ENCODE measurements at regions not wholly inside any gene's neighbourhood (a gene's known extent, or its start where the extent isn't known, plus 50 kb on each side); places are given as distances from the start of the nearest gene placed in this dataset.

DNA sequence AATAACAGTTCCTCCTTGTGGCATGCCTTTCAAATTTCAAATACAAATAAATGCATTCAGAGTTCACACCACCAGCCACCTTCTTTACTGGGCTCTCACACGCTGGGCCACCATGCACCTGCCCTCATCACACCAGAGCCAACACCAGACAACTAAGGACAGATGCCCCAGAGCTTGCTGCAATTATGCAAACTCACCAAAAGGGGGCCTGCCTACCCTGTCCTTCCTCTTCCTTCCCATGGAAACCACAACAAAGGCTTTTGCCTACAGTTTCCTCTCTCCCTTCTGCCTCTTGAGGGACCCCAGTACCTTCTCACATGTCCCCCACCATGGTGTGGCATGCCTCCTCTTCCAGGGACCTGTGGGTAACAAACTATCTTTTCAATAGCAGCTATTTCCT, 1333.9 kb upstream of the TENM3 start:
- Histone ChIP-seq H3K4me1 (no peaks in the 10 kb centered on the region), H3K27ac (replicated peaks in 1 of 4) (no peak overlapping the region), H3K27me3 (no peaks in the 10 kb centered on the region), H3K9me3 (no peaks in the 10 kb centered on the region), H3K4me3 (no peak overlapping the region), H3K36me3 (no peaks in the 10 kb centered on the region)
- WGBS: 92% methylated on average over 1 of the region's 1 CpG
- intact Hi-C loops (cut with DNase I): no loop called here
- TF ChIP-seq, protein P1, sequence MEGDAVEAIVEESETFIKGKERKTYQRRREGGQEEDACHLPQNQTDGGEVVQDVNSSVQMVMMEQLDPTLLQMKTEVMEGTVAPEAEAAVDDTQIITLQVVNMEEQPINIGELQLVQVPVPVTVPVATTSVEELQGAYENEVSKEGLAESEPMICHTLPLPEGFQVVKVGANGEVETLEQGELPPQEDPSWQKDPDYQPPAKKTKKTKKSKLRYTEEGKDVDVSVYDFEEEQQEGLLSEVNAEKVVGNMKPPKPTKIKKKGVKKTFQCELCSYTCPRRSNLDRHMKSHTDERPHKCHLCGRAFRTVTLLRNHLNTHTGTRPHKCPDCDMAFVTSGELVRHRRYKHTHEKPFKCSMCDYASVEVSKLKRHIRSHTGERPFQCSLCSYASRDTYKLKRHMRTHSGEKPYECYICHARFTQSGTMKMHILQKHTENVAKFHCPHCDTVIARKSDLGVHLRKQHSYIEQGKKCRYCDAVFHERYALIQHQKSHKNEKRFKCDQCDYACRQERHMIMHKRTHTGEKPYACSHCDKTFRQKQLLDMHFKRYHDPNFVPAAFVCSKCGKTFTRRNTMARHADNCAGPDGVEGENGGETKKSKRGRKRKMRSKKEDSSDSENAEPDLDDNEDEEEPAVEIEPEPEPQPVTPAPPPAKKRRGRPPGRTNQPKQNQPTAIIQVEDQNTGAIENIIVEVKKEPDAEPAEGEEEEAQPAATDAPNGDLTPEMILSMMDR (IDR thresholded peaks at IDR 0.05): no peak
- TF ChIP-seq POLR2A (IDR thresholded peaks at IDR 0.05; ENCODE audit: low read depth): no peak
- DNase-seq (ENCODE audit: extremely low spot score): no peak

DNA sequence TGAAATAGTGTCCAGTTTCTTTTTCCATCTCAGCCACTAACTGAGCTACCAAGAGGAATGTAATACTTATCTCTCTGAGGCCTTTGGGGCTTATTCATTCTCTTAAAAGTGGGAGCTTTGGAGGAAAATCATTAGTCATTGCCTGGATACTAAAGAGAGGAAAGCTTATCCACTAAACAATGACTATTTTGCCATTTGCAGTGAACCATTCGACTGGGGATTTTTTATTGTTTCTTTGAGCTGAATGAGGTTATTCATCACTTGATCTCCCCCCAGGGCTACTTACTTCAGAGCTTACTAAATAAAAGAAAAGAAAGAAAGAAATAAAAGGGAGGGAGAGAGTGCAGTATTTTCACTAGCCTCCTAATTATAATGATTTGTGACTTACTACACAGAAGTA, 1329.5 kb upstream of the TENM3 start:
- DNase-seq (ENCODE audit: extremely low spot score): no peak
- no peaks in the 10 kb centered on the region for H3K9me3 ChIP-seq
- H3K27me3 ChIP-seq: no peaks in the 10 kb centered on the region
- intact Hi-C loops (cut with DNase I): no loop called here
- H3K27ac ChIP-seq (replicated peaks in 1 of 4): no peak overlapping the region
- H3K4me1 ChIP-seq: no peaks in the 10 kb centered on the region
- no peaks in the 10 kb centered on the region for H3K36me3 ChIP-seq
- H3K4me3 ChIP-seq: no peak overlapping the region
- WGBS: 53% methylated on average over 1 of the region's 1 CpG
- TF ChIP-seq EP300 (IDR thresholded peaks at IDR 0.05) (no peak), POLR2A (IDR thresholded peaks at IDR 0.05; ENCODE audit: low read depth) (no peak), POLR2AphosphoS5 (IDR thresholded peaks at IDR 0.05) (no peak)
- TF ChIP-seq, protein P1 (IDR thresholded peaks at IDR 0.05): no peak

DNA sequence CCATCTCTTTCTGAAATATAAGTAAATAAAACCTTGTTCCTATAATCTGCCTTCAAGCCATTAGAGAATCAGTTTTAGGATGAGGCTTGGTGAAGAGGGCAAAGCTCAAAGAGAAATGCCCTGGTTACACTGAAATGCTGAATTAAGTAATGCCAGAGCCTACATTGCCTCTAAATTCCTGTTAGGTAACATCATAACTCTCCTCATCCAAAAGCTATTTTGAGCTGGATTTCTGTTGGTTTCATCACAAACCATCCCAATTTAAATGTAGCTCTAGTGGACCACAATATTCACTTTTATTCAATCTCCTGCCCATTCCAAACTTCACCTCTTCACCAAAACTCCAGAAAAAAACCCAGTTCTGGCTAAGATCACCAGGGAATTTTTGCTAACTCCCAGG, 1319.7 kb upstream of the TENM3 start:
- Histone ChIP-seq H3K4me3 (no peak overlapping the region), H3K4me1 (no peaks in the 10 kb centered on the region), H3K27ac (replicated peaks in 1 of 4) (no peak overlapping the region), H3K36me3 (no peaks in the 10 kb centered on the region), H3K27me3 (no peaks in the 10 kb centered on the region), H3K9me3 (no peaks in the 10 kb centered on the region)
- intact Hi-C loops (cut with DNase I): no loop called here
- TF ChIP-seq POLR2AphosphoS5 (IDR thresholded peaks at IDR 0.05): no peak
- TF ChIP-seq, protein P1 (IDR thresholded peaks at IDR 0.05): no peak
- no peak for TF ChIP-seq EP300 (IDR thresholded peaks at IDR 0.05)
- TF ChIP-seq POLR2A (IDR thresholded peaks at IDR 0.05; ENCODE audit: low read depth): no peak
- no peak for DNase-seq (ENCODE audit: extremely low spot score)

DNA sequence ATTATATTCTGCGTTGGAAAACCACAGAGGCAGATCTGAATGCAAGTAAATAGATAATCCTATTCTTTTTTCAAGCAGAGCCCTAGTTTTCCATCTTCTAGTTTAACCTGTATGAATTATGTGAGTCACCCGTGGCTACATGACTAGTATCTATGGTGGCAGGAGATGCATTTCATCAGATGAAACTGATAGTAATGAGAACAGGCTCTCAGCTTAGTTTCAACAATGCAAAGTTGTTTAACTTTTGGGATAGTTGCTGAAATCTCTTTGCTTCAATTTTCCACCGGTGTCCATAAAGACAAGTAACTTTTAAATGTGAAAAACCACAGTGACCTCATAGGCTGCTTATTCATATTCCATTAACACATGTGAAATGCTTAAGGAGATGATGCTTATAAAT, 1317.4 kb upstream of the TENM3 start:
- no peak for TF ChIP-seq POLR2AphosphoS5 (IDR thresholded peaks at IDR 0.05)
- TF ChIP-seq POLR2A (IDR thresholded peaks at IDR 0.05; ENCODE audit: low read depth): no peak
- TF ChIP-seq, protein P1 (IDR thresholded peaks at IDR 0.05): no peak
- no peak for TF ChIP-seq EP300 (IDR thresholded peaks at IDR 0.05)
- H3K9me3 ChIP-seq: no peaks in the 10 kb centered on the region
- H3K27ac ChIP-seq (replicated peaks in 1 of 4): no peak overlapping the region
- intact Hi-C loops (cut with DNase I): no loop called here
- 84% methylated on average over 3 of the region's 3 CpGs for WGBS
- H3K4me3 ChIP-seq: no peak overlapping the region
- no peaks in the 10 kb centered on the region for H3K27me3 ChIP-seq
- no peak for DNase-seq (ENCODE audit: extremely low spot score)
- no peaks in the 10 kb centered on the region for H3K4me1 ChIP-seq
- no peaks in the 10 kb centered on the region for H3K36me3 ChIP-seq

DNA sequence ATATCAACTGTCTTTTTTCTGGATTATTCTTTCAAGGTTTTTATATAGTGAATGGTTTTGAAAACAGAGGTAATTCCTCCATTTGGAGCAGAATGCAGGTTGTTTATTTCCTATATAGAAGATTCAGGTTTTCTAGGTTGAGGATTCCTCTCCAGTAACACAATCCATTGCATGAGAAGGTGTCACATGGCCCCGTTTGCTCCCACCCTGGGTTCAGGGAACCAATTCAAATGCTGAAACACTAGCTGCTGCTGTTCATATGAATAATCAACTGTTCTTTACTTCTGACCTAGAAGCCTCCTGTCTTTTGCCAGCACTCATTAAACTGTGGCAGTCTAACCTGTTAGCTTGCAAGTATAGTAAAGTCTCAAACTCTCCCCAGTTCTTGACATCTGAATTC, 1316.9 kb upstream of the TENM3 start:
- Histone ChIP-seq H3K36me3 (no peaks in the 10 kb centered on the region), H3K4me1 (no peaks in the 10 kb centered on the region), H3K27ac (replicated peaks in 1 of 4) (no peak overlapping the region), H3K4me3 (no peak overlapping the region), H3K9me3 (no peaks in the 10 kb centered on the region), H3K27me3 (no peaks in the 10 kb centered on the region)
- DNase-seq (ENCODE audit: extremely low spot score): no peak
- 75% methylated on average over 1 of the region's 1 CpG for WGBS
- no peak for TF ChIP-seq EP300 (IDR thresholded peaks at IDR 0.05)
- TF ChIP-seq POLR2AphosphoS5 (IDR thresholded peaks at IDR 0.05): no peak
- no peak for TF ChIP-seq POLR2A (IDR thresholded peaks at IDR 0.05; ENCODE audit: low read depth)
- TF ChIP-seq, protein P1 (IDR thresholded peaks at IDR 0.05): no peak
- intact Hi-C loops (cut with DNase I): no loop called here

Measured in esophagus muscularis mucosa (tissue), 4 donors.